ENCODE measurements at regions not wholly inside any gene's neighbourhood (a gene's known extent, or its start where the extent isn't known, plus 50 kb on each side); places are given as distances from the start of the nearest gene placed in this dataset.

GRCh38 chr10:104540181-104540580 lies 100.9 kb upstream of the SORCS3 start:
- TF ChIP-seq POLR2A (IDR thresholded peaks at IDR 0.05): no peak
- no peak for TF ChIP-seq CTCF (IDR thresholded peaks at IDR 0.05)

Data from testis (tissue), 2 donors.